GM21390 (cell line): ENCODE measurements at regions not wholly inside any gene's neighbourhood (a gene's known extent, or its start where the extent isn't known, plus 50 kb on each side); places are given as distances from the start of the nearest gene placed in this dataset.
A peak's percentile ranks its signal among the peaks of the same experiment; 100 is the strongest.
"Not testable (repeated sequence)": the region's sequence is repeated elsewhere in the genome, so short reads cannot be mapped to it uniquely, and the experiment has no call there.

Experiments
- ATAC-seq: cut with Tn5 transposase; IDR thresholded peaks from one replicate; pipeline ENCODE4 v1.9.1; 2021; ENCODE audit not compliant: unreplicated experiment

GRCh38 chr10:59975918-59976317 lies 69.6 kb upstream of the CCDC6 start:
- not testable (repeated sequence) for ATAC-seq

- ATAC-seq: no peak
Measured at GRCh38 chr10:59971915-59972314, 65.6 kb upstream of the CCDC6 start.

GRCh38 chr10:59970396-59971368 lies 64.3 kb upstream of the CCDC6 start:
- ATAC-seq: peak; percentile 81

- no peak for ATAC-seq
Measured at GRCh38 chr10:59968705-59969104, 62.3 kb upstream of the CCDC6 start.

GRCh38 chr10:59967079-59967478 lies 60.7 kb upstream of the CCDC6 start:
- ATAC-seq: no peak

- ATAC-seq: no peak
Measured at GRCh38 chr10:59965899-59966650, 59.7 kb upstream of the CCDC6 start.

GRCh38 chr10:59962756-59963155 lies 56.4 kb upstream of the CCDC6 start:
- ATAC-seq: no peak

GRCh38 chr10:59960751-59961150 lies 54.4 kb upstream of the CCDC6 start:
- no peak for ATAC-seq

- no peak for ATAC-seq
Measured at GRCh38 chr10:59959504-59960018, 53.2 kb upstream of the CCDC6 start.

GRCh38 chr10:59958882-59959281 lies 52.5 kb upstream of the CCDC6 start:
- no peak for ATAC-seq

GRCh38 chr10:59957975-59958374 lies 51.6 kb upstream of the CCDC6 start:
- no peak for ATAC-seq
